Skin of body (tissue), 1 donor: ENCODE measurements at regions not wholly inside any gene's neighbourhood (a gene's known extent, or its start where the extent isn't known, plus 50 kb on each side); places are given as distances from the start of the nearest gene placed in this dataset.

Source experiments
- DNase-seq: peaks from one replicate; lab custom pipeline; 2025; lab: John Stamatoyannopoulos, UW

DNA sequence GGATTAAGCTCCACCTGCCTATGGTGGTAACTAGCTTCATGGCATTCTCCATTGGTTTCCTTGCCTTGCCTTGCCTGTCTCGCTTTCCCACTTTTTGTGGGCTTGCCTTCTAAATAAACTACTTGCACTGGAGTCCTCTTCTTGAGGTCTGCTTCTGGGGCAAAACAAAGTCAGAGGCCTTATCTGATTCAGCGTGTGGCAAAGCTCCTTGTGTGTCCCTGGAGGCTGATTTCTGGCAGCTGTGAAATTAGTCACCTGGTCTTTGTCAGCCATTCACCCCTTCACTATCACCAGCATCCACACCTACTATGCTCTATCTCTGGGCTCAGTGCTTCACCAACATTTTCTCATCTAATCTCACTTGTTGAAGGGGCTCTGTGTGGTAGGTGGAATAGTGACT lies 176.2 kb downstream of the SEC61B start:
- DNase-seq: no peak

DNA sequence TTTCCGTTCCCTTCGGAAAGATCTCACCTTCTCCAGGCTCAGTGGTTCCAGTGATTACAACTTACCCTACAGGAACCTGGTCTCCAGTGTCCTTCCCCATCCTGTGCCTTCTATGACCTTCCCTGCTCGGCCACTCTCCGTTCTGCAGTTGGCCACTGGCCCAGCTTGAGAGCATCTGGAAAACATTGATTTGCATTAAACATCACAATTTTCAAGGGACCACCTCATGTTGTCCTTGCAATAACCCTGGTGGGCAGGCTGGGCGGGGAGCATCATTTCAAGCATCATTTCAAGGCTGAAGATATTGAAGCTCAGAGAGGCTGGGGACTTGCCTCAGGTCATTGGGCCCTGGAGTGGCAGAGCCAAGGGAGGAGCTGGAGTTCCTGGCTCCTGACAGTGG lies 177.4 kb downstream of the SEC61B start:
- no peak for DNase-seq

DNA sequence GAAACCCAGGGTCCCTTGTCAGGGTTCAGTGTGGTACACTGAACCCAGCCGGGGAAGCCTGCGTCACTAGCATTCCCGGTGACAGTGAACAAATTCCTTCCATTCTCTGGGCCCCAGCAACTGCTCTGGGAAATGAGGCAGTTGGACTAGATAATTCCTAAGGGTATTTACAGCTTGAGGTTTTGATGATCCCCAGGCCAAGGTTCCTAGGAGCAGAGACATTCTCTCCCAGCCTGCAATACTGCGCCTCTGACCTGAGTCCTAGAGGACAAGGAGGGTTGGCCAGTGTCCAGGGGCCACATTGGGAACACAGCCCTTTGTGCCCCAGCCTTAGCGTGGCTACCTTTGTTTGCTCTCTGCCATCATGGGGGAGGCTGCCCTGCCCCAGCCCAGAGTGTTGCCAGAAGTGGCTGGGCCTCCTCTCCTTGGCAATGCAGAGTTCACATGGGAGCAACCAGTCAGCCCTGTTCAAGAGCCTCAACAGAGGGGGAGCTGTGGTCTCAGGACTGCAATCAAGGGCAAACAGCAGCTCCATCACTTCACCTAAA lies 178.2 kb downstream of the SEC61B start:
- peak; percentile 13 for DNase-seq

DNA sequence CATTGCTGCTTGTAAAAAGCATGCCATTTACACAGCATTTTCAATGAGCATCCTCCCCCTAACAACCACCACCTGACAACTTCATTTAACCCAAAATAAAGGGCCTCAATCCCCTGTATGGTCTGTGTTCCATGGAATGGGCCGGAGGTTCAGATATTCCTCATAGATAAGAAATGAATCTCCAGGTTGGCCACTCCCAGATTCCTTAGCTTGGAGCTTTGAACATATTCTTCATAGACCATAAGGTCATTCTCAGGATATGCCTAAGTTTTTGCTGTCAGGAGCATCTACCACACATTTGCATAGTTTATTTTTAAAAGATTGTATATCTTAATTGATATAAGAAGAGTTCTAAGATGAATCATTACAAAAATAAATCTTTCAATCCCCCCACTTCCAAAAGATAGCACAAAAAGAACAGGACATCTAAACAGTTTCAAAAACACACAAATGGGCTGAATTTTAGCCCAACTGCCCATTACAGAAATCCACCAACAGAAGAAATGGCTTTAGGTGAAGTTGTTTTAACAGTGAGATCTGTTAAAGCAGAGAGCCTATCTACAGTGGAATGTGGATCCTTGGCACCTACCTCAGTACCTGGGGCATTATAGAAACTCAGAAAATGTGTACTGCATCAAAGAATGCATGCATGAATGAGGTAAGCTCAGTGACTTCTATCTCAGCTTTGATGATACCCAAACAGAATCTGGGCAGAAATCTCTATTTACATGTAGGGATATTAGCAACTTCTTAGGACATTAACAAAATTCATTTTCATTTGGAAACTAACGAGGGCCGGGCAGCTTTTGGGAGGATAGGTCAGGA lies 179.8 kb downstream of the SEC61B start:
- DNase-seq: no peak

- DNase-seq: no peak
Measured at GRCh38 chr9:99403371-99403770, 181.3 kb downstream of the SEC61B start.

- DNase-seq: no peak
Measured at GRCh38 chr9:99405359-99405758, 183.3 kb downstream of the SEC61B start.

DNA sequence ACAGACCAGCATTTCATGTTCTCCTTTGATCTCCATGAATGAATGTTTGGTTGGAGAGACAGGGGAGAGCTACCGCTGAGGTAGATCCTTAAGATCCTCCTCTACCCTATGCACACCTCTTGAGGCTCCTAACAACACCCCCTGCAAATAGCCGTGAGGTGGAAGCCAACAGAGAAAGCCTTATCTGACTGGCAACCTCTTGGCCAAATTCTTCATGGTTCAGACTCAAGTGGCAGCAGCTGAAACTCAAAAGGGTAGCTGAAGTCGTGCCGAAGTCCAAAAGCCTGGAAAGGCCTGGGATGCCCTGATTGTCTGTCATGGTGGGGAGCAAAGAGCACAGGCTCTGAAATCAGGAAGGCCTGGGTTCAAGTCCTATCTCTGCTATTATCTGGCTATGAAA lies 184.9 kb downstream of the SEC61B start:
- no peak for DNase-seq

DNA sequence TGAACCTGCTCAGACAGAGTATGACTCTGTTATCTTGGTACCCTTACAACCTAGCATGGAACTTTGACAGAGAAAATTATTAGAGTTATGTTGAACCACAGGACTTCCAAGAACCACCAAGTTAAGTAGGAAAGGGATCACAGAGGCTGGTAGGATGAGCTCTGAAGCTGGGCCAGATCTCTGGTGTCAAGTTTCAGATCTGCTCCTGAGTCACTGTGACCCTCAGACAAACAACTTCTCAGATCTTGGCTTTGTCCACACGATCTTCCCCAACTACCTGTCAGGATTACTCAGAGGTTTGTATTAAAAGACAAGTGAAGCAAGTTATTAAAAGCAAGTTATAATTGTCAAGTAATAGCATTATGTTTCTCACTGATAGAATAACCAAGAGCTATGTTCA lies 189.0 kb downstream of the SEC61B start:
- DNase-seq: no peak

DNA sequence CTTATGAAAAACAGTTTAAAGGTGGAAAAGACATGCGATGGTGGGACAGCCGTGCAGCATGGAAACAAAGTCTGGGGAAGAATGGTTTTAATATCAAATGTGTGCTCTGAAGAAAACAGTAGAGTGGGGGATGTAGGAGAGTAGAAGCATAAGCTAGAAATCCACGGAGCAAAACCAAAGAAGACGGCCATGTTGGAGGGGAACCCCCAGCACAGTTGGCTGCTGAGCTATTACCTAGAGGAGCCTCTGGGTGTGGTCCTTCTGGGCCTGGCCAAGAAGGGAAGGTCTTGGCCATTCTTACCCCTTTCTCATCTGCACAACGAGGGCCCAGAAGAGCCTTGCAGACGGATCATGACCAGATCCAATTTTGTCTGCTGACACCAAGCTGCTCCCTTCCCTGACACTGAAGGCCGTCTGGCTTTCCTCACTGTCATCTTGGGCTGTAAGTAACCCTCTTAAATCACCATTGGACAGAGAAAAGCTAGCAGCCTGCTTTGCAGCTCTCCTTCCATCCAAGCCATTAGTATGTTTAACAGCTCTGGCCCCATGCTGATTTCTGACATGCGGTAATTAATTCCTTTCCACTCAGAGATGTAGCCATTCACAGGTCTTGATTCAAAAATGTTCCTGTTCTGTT lies 189.5 kb downstream of the SEC61B start:
- DNase-seq: no peak

DNA sequence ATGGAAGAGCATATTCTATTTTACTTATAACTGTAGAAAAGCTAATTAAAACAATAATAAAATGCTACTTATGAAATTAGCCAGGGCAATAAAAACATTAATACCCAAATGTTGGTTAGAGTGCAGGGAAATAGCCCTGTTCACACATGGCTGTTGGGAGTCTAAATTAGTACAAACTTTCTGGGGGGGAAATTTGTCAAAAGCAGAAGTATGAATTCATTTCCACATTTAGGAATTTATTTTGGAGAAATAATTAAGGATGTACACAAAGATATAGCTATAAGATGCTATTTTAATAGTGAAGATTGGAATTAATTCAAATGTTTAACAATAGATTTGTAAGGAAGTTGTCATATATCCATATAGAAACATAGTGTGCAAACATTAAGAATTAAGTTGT lies 190.5 kb downstream of the SEC61B start:
- no peak for DNase-seq

GRCh38 chr9:99414321-99414720 lies 192.2 kb downstream of the SEC61B start:
- no peak for DNase-seq

DNA sequence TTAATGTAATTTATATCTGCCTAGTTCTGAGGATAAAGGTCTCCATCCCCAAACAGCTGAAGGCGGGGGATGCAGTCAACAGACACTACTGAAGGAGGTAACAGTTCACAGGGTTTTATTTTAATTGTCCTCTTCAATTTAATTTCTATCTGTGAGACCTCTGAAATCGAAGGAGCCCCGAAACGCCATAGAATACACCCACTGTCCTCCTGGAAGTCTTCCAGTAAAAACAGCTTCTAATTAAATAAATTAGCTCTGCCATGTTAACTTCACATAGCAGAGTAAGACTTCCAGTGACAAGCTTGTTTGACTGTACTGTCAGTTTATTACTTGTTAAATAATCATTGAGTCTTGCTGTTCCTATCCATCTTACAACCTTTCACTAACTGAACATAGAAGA lies 193.5 kb downstream of the SEC61B start:
- no peak for DNase-seq

GRCh38 chr9:99416007-99416406 lies 193.9 kb downstream of the SEC61B start:
- no peak for DNase-seq

- DNase-seq: no peak
Measured at GRCh38 chr9:99419070-99419469, 197.0 kb downstream of the SEC61B start.

GRCh38 chr9:99421369-99421768 lies 199.3 kb downstream of the SEC61B start:
- DNase-seq: no peak

GRCh38 chr9:99425124-99425523 lies 203.0 kb downstream of the SEC61B start:
- no peak for DNase-seq

GRCh38 chr9:99425923-99426842 lies 204.1 kb downstream of the SEC61B start:
- no peak for DNase-seq

- no peak for DNase-seq
Measured at GRCh38 chr9:99427260-99427659, 205.2 kb downstream of the SEC61B start.

DNA sequence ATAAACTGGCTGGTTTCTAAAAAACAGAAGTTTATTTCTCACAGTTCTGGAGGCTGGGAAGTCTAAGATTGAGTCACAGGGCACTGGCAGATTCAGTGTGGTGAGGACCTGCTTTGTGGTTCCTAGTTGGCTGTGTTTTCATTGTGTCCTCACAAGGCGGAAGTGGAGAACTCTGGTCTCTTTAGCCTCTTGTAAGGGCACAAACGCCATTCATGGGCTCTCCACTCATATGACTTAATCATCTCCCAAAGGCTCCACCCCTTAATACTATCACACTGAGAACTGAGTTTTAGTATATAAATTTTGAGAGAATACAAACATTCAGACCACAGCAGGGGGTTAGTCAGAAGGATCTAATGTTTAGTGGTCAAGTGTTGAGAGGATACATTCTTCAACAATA lies 208.2 kb downstream of the SEC61B start:
- DNase-seq: no peak

- peak; percentile 40 for DNase-seq
Measured at GRCh38 chr9:99431103-99431502, 209.0 kb downstream of the SEC61B start.

- DNase-seq: no peak
Measured at GRCh38 chr9:99432075-99432474, 210.0 kb downstream of the SEC61B start.

GRCh38 chr9:99433095-99433494 lies 211.0 kb downstream of the SEC61B start:
- no peak for DNase-seq
